ENCODE measurements at regions not wholly inside any gene's neighbourhood (a gene's known extent, or its start where the extent isn't known, plus 50 kb on each side); places are given as distances from the start of the nearest gene placed in this dataset.

- TF ChIP-seq CTCF (IDR thresholded peaks at IDR 0.05) (no peak), POLR2A (IDR thresholded peaks at IDR 0.05) (no peak), EP300 (IDR thresholded peaks at IDR 0.05) (no peak)
Measured at GRCh38 chr10:63735305-63735704, 214.1 kb downstream of the REEP3 start.
